ENCODE measurements at regions not wholly inside any gene's neighbourhood (a gene's known extent, or its start where the extent isn't known, plus 50 kb on each side); places are given as distances from the start of the nearest gene placed in this dataset.

- TF ChIP-seq CTCF (IDR thresholded peaks at IDR 0.05; ENCODE audit: poor library complexity) (no peak), EZH2 (IDR thresholded peaks at IDR 0.05; ENCODE audit: borderline replicate concordance) (no peak)
Observed at GRCh38 chr10:6718550-6718949, 138.5 kb upstream of the PRKCQ start.
